Activated naive CD4-positive, alpha-beta T cell treated with anti-CD3 and anti-CD28 coated beads for 36 hours (primary cell): ENCODE measurements at regions not wholly inside any gene's neighbourhood (a gene's known extent, or its start where the extent isn't known, plus 50 kb on each side); places are given as distances from the start of the nearest gene placed in this dataset.

Source experiments
- CTCF ChIA-PET: fragments of 350-600 bp; sonication (Branson Sonifier 250); formaldehyde crosslinking; loops from one replicate; lab custom pipeline; 2021; ENCODE audit warnings: antibody characterized with exemption; lab: Charles Lee
- DNase-seq: peaks from one replicate; pipeline ENCODE4 v3.0.0-alpha.2; 2020
- H3K27ac Mint-ChIP-seq: one replicate; pipeline ENCODE4 v1.8.0; 2021; ENCODE audit warnings: mild to moderate bottlenecking, mixed read lengths
- H3K27me3 Mint-ChIP-seq: one replicate; pipeline ENCODE4 v1.8.0; 2021; ENCODE audit warnings: low read depth, mixed read lengths
- H3K36me3 Mint-ChIP-seq: one replicate; pipeline ENCODE4 v1.8.0; 2021; ENCODE audit warnings: low read depth, mixed read lengths
- H3K4me1 Mint-ChIP-seq: one replicate; pipeline ENCODE4 v1.8.0; 2021; ENCODE audit warnings: low read depth, mixed read lengths
- H3K4me3 Mint-ChIP-seq: one replicate; pipeline ENCODE4 v1.8.0; 2021; ENCODE audit warnings: mild to moderate bottlenecking, moderate library complexity, mixed read lengths
- H3K9me3 Mint-ChIP-seq: one replicate; pipeline ENCODE4 v1.8.0; 2021; ENCODE audit warnings: mixed read lengths
- intact Hi-C: fragments of 100-400 bp; cut with micrococcal nuclease; formaldehyde crosslinking; loops from one replicate; pipeline ENCODE4 v1.15.1; 2023

DNA sequence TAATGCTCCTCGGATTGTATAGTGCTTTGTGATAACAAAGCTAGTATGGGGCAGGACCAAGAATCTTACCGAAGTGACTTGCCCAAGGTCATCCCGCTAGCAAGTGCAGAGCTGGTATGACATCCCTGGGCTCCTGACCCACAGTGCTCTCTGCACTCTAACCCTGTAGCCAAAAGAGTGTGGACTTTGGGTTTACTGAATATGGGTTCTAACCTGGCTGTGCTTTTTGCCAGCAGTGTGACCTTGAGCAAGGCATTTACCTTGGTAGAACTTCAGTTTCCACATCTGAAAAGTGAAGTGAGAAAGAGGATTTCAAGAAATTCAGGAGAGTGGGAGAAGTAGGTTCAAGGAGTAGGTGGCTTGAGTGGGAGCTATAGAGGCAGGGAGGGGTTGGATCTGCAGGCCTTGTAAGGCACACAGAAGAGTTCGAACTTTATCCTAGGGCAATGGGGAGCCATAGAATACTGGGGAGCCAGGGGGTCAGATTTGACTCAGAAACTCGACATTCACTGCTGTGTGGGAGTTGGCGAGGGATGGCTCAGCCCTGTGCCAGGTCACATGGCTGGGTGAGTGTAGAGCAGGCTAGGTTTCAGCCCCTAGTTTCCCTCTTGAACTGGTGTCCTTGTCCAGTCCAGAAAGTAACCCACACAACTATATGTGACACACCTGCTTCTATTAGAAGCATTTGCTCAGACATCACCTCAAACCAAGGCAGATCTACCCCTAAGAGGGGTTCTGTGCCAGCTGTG is 91.9 kb downstream of the RPLP1 start:
- H3K9me3 Mint-ChIP-seq: no peaks in the 10 kb centered on the region
- no peak overlapping the region for H3K27ac Mint-ChIP-seq
- peaks cover 4% of the 10 kb centered on the region for H3K27me3 Mint-ChIP-seq
- CTCF ChIA-PET: no interaction called here
- H3K4me1 Mint-ChIP-seq: no peaks in the 10 kb centered on the region
- DNase-seq: no peak
- H3K36me3 Mint-ChIP-seq: no peaks in the 10 kb centered on the region
- no peak overlapping the region for H3K4me3 Mint-ChIP-seq
- intact Hi-C loops: no loop called here

DNA sequence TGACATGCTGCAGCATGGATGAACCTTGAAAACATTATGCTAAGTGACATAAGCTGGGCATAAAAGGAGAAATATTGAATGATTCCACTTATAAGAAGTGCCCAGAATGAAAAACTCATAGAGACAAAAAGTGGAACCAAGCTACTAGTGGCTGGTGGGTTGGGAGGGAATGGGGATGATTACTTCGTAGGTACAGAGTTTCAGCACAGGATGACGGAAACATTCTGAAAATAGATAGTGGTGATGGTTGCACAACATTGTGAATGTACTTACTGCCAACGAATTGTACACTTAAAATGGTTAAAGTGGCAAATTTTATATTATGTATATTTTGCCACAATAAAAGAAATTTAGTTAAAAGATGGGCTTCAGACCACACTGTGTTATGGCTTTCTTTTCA is 93.6 kb downstream of the RPLP1 start:
- CTCF ChIA-PET: no interaction called here
- intact Hi-C loops: no loop called here
- H3K36me3 Mint-ChIP-seq: no peaks in the 10 kb centered on the region

DNA sequence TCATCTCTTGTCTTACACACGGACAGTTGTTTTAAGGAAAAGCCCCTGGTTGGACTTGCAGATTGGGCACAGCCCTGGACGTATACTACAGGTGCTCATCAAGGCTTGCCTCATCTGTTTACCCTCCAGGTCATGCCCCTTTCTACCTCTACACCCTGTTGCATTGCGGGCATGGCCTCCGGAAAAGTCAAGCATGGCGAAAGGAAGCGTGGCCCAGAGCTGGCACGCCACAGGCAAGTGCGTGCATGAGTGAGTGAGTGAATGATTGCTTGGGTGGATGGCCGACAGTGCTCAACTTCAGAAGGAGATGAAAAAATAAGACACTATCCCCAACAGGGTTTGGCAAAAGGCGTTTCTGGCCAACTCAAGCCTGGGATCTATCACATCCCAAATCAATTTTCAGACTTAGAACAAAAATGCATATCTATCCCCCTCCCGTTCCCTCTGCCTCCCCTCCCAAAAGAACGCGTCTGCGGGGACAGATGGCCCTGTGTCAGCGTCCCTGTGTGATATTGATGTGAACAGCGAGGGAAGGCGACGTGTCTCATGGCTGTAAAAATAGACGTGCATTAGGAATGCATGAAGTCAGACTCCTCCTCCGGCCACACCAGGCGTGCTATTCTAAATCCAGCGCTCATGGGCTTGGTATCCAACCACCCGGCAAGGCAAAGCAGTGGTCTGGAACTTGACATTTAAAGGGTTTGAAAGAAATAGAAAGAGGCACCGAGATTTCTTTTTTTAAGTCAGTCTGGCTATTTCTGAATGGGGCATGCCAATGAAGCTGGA is 96.0 kb downstream of the RPLP1 start:
- H3K36me3 Mint-ChIP-seq: no peaks in the 10 kb centered on the region
- no peak overlapping the region for H3K27ac Mint-ChIP-seq
- intact Hi-C loops: no loop called here
- H3K9me3 Mint-ChIP-seq: peaks cover 14% of the 10 kb centered on the region
- H3K4me1 Mint-ChIP-seq: no peaks in the 10 kb centered on the region
- H3K4me3 Mint-ChIP-seq: no peak overlapping the region
- H3K27me3 Mint-ChIP-seq: peaks cover 4% of the 10 kb centered on the region
- CTCF ChIA-PET: no interaction called here
- DNase-seq: no peak

More for the DNA sequence above, 93.6 kb downstream of the RPLP1 start:
- Mint-ChIP-seq H3K27me3 (peaks cover 4% of the 10 kb centered on the region), H3K27ac (no peak overlapping the region), H3K4me3 (no peak overlapping the region), H3K4me1 (no peaks in the 10 kb centered on the region), H3K9me3 (peaks cover 3% of the 10 kb centered on the region)
- DNase-seq: no peak

DNA sequence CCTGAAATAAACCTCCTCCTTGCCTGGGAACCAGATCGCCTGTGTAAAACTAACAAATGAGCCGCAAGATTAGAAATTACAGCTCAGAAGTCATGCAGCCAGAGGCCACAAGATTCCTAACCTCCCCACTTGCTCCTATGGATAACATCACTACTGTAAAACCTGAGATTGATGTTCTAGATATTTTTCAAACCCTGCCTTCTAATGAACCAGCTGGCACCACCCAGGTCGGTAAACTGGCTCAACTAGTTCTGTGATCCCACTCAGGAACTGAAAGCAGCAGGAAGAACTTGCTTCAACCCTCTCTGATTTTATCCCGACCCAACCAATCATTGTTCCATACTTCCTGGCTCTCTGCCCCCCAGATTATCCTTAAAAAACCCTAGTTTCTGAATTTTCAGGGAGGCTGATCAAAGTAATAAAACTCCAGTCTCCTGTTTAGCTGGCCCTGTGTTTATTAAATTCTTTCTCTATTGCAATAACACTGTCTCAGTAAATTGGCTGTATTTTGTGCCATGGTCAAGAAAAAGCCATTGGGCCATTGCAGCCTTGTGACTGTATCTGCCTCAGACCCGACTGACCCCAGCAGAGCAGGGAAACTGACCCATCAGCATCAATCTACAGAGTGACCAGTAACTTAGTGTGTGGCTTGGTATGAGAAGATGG is 98.9 kb downstream of the RPLP1 start:
- intact Hi-C loops: no loop called here
- no peaks in the 10 kb centered on the region for H3K36me3 Mint-ChIP-seq
- CTCF ChIA-PET: no interaction called here

DNA sequence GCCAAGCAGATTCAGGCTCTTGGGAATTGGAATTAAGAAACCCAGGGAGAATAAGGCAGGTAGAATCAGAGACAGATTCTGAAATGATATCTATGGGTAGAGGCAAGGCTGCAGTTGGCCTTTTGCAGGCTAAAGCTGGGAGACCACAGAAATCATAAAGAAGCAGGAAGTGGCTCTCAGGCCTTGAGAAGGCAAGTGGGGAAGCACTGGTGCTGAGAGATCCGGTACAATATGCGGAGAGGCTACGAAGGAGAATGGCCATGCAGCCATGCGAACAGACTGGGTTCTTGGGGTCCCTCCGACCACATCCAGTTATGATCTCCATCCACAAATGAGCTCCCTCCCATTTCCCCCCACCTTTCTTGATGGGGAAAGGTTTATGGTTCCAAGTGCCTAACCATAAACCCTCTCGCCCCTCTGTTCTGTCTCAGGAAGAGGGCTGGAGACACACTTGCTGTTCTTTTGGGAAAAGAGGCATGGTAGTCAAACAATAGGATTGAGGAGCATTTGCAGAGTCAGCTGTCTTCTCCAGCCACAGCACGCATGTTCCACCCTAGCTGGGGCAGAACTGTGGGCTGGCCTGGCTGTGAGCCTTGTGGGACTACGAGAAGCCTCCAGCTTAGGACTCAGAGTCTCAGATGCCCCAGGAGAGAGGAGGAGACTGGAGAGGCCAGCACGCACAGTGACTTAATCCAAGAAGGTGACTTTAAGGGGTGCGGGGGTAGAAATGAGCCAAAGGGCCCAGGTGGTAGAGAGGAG is 99.6 kb downstream of the RPLP1 start:
- H3K9me3 Mint-ChIP-seq: peaks cover 14% of the 10 kb centered on the region
- H3K4me3 Mint-ChIP-seq: no peak overlapping the region
- H3K4me1 Mint-ChIP-seq: no peaks in the 10 kb centered on the region
- no peak for DNase-seq
- H3K36me3 Mint-ChIP-seq: no peaks in the 10 kb centered on the region
- no peak overlapping the region for H3K27ac Mint-ChIP-seq
- intact Hi-C loops: no loop called here
- CTCF ChIA-PET: no interaction called here
- H3K27me3 Mint-ChIP-seq: peaks cover 4% of the 10 kb centered on the region

More for the DNA sequence above, 98.9 kb downstream of the RPLP1 start:
- Mint-ChIP-seq H3K27me3 (peaks cover 4% of the 10 kb centered on the region), H3K4me1 (no peaks in the 10 kb centered on the region), H3K4me3 (no peak overlapping the region), H3K9me3 (peaks cover 14% of the 10 kb centered on the region), H3K27ac (no peak overlapping the region)
- no peak for DNase-seq

DNA sequence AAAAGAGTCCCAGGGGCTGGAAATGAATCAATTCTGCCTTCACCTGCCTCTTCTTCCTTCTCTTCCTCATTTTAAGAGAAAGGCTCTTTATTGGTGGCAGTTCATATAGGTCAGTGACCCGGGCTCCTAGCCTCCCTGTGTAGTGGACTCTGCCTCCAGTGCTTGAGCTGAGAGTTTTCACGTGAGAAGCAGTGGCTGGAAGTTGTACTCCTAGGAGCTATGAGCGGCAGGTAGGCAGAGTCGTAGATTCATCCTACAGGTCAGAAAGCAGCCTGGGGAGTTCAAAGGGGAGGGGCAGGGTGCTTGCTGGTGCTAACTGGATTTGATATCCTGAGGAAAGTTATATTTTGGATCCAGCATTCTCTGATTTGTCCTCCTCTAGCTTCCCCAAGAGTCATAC is 101.1 kb downstream of the RPLP1 start:
- H3K4me1 Mint-ChIP-seq: no peaks in the 10 kb centered on the region
- no peak overlapping the region for H3K27ac Mint-ChIP-seq
- DNase-seq: no peak
- peaks cover 4% of the 10 kb centered on the region for H3K27me3 Mint-ChIP-seq
- H3K36me3 Mint-ChIP-seq: no peaks in the 10 kb centered on the region
- H3K4me3 Mint-ChIP-seq: no peak overlapping the region
- CTCF ChIA-PET: no interaction called here
- intact Hi-C loops: no loop called here
- peaks cover 14% of the 10 kb centered on the region for H3K9me3 Mint-ChIP-seq

DNA sequence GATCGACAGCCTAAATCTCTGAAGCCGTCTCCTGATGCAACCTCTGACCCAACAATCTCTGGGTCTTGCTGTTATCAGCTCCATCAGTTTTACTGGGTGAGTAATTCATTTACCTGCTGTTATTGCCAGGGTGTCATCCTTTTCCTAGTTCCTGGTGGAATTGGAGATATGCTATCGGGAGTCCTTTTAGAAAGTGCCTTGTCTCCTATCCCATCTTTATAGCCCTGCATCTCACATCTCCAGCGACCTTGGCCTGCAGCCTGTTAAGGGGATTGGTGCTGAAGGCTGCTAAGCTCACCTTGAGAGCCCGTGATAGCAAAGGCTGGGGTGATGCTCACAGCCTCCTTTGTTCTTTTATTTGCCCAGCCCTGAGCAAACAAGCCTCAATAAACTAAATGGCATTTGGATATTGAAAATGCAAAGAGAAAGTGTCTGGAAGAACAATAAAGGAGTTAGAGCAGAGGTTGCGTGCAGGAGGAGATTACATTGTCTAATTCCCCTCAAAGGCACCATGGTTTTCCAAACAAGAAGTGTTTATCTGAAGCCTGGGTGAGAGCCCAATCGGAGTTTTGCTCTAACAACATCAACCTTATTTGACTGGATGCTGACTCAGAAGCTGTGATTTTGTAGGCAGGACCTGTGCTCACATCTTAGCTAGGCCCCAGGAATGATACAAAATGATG is 101.8 kb downstream of the RPLP1 start:
- CTCF ChIA-PET: no interaction called here
- Mint-ChIP-seq H3K36me3 (no peaks in the 10 kb centered on the region), H3K27ac (no peak overlapping the region)

DNA sequence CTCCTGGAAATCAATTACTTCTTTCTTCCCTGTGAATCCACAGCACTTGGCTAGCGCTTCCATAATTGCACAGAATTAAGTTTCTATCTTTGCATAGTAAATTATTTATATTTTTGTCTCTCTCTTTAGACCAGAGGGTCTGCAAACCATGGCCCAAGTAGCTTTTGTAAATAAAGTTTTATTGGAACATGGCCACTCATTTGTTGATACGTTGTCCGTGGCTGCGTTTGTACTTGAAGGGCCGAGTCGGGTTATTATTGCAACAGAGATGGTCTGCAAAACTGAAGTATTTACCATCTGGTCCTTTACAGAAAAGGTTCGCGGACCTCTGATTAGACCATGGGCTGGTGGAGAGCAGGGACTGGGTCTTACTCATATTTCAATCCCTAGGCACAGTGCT is 102.5 kb downstream of the RPLP1 start:
- Mint-ChIP-seq H3K27me3 (no peaks in the 10 kb centered on the region), H3K4me1 (no peaks in the 10 kb centered on the region), H3K27ac (no peak overlapping the region), H3K4me3 (no peak overlapping the region), H3K36me3 (no peaks in the 10 kb centered on the region), H3K9me3 (peaks cover 14% of the 10 kb centered on the region)
- CTCF ChIA-PET: no interaction called here
- intact Hi-C loops: no loop called here
- DNase-seq: no peak

More for the DNA sequence above, 101.8 kb downstream of the RPLP1 start:
- no peak for DNase-seq
- H3K27me3 Mint-ChIP-seq: peaks cover 1% of the 10 kb centered on the region
- no peak overlapping the region for H3K4me3 Mint-ChIP-seq
- intact Hi-C loops: no loop called here
- H3K9me3 Mint-ChIP-seq: peaks cover 14% of the 10 kb centered on the region
- no peaks in the 10 kb centered on the region for H3K4me1 Mint-ChIP-seq

DNA sequence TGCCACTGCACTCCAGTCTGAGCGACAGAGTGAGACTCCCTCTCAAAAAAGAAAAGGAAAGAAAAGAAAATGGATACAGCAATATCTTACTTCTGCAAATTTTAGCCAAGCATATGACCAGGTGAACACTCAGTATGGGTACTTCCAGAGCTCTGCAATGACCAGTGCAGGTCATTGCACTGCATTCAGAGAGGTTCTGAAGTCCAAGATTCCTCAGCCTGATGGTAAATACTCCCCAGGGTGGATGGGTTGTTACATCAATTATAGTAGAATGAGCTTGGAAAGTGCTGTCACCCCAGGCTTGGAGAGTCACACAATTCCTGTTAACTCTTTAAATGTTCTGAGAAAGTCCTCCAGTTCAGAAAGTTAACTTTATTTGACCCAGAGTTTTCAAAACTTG is 103.7 kb downstream of the RPLP1 start:
- no peaks in the 10 kb centered on the region for H3K4me1 Mint-ChIP-seq
- CTCF ChIA-PET: interaction anchor here (2.1 kb wide), 1 partner anchor 80 kb away, joined by 4 read pairs; no protein-coding TSS in a partner anchor
- no peaks in the 10 kb centered on the region for H3K27me3 Mint-ChIP-seq
- DNase-seq: no peak
- no peak overlapping the region for H3K4me3 Mint-ChIP-seq
- H3K27ac Mint-ChIP-seq: no peak overlapping the region
- no peaks in the 10 kb centered on the region for H3K36me3 Mint-ChIP-seq
- intact Hi-C loops: no loop called here
- peaks cover 9% of the 10 kb centered on the region for H3K9me3 Mint-ChIP-seq

DNA sequence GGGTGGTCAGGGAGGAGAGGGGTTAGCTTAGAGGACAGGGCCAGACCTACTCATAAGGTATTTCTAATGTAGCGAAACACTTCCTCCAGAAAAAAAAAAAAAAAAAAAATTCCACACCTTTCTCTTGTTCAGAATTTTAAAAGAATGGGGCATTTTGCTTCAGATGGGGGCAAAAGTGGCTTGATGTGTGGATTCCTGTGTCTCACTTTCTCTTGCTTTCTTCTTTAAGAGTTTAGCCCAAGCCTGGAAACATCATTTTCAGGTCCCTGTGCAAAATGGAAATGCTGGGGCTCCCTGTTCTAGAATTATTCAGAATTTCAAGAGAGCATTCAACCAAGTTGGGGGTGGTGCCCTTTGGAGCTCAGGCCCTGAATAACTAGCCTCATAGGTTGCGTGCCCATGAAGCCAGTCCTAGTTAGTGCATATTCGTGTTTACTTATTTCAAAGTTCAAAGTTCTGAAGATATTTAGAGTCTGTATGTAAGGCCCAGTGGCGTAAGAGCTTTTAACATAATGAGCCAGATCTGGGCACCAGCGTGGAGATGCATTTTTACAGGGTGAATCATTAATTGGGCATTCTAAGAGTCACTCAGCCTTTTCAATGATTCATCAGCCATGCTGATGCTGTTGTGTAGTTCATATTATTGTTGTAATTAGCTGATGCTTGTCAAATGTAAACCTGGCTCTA is 104.5 kb downstream of the RPLP1 start:
- DNase-seq: no peak
- CTCF ChIA-PET: interaction anchor here (2.1 kb wide), 1 partner anchor 81 kb away, joined by 4 read pairs; no protein-coding TSS in a partner anchor
- Mint-ChIP-seq H3K9me3 (peaks cover 1% of the 10 kb centered on the region), H3K27ac (no peak overlapping the region), H3K4me1 (no peaks in the 10 kb centered on the region), H3K4me3 (no peak overlapping the region), H3K36me3 (no peaks in the 10 kb centered on the region), H3K27me3 (no peaks in the 10 kb centered on the region)
- intact Hi-C loops: no loop called here

DNA sequence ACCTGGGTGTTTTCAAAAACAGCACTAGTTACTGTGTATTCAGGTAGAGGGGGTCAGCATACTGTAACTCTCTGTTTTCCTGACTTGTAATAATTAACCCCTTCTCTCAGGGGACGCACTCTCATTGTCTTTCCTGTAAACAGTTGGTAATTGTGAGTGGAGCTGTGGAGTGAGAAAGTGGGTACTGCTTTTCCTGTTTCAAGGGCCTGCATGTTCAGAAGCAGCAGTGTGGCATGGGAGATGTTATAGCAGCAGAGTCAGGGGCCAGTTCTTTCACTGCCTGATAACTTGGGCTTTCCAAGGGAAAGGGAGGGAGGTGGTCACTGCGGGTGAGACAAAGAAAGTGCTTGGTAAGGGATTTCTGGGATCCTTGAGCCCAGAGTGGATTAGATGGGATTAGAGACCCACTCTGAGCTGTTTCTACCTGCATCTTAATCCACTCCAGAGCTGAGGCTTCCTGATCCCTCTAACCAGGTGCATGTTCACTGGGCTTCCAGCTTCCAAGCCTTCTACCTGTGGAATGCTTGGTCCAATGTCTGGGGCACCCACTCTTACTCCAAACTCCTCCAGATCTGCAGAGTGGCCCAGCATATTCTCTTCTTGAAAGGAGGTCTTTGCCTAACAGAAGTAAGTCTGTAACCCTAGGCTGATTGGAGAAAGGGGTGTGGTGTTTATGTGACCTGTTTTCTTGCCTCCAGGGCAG is 105.2 kb downstream of the RPLP1 start:
- CTCF ChIA-PET: no interaction called here
- H3K36me3 Mint-ChIP-seq: no peaks in the 10 kb centered on the region
- intact Hi-C loops: no loop called here
- DNase-seq: no peak
- H3K27ac Mint-ChIP-seq: no peak overlapping the region
- H3K27me3 Mint-ChIP-seq: no peaks in the 10 kb centered on the region
- no peaks in the 10 kb centered on the region for H3K9me3 Mint-ChIP-seq
- no peak overlapping the region for H3K4me3 Mint-ChIP-seq
- no peaks in the 10 kb centered on the region for H3K4me1 Mint-ChIP-seq
